ENCODE measurements at regions not wholly inside any gene's neighbourhood (a gene's known extent, or its start where the extent isn't known, plus 50 kb on each side); places are given as distances from the start of the nearest gene placed in this dataset.

GRCh38 chr5:144832416-144832815 lies 661.7 kb downstream of the KCTD16 start:
- ChIA-PET CTCF (no interaction called here), POLR2A (no interaction called here)
- Histone ChIP-seq H3K9me3 (ENCODE audit: control insufficient read depth, insufficient read depth, low read length) (no peaks in the 10 kb centered on the region), H3K27me3 (ENCODE audit: control insufficient read depth, insufficient read depth, low read length) (no peaks in the 10 kb centered on the region), H3K27ac (ENCODE audit: low read depth, low read length) (no peak overlapping the region), H3K4me3 (ENCODE audit: low read depth, low read length) (no peak overlapping the region)
- TF ChIP-seq CTCF (IDR thresholded peaks at IDR 0.05; ENCODE audit: low read depth, low read length): no peak
- no peak for DNase-seq (ENCODE audit: low read depth, low spot score)

GRCh38 chr5:144831650-144832049 lies 661.0 kb downstream of the KCTD16 start:
- no peaks in the 10 kb centered on the region for H3K27me3 ChIP-seq (ENCODE audit: control insufficient read depth, insufficient read depth, low read length)
- H3K27ac ChIP-seq (ENCODE audit: low read depth, low read length): no peak overlapping the region
- POLR2A ChIA-PET: no interaction called here
- no peaks in the 10 kb centered on the region for H3K9me3 ChIP-seq (ENCODE audit: control insufficient read depth, insufficient read depth, low read length)
- CTCF ChIA-PET: no interaction called here
- no peak for TF ChIP-seq CTCF (IDR thresholded peaks at IDR 0.05; ENCODE audit: low read depth, low read length)
- H3K4me3 ChIP-seq (ENCODE audit: low read depth, low read length): no peak overlapping the region
- no peak for DNase-seq (ENCODE audit: low read depth, low spot score)

GRCh38 chr5:144822503-144822902 lies 651.8 kb downstream of the KCTD16 start:
- ChIA-PET CTCF (no interaction called here), POLR2A (no interaction called here)
- DNase-seq (ENCODE audit: low read depth, low spot score): no peak
- Histone ChIP-seq H3K9me3 (ENCODE audit: control insufficient read depth, insufficient read depth, low read length) (no peaks in the 10 kb centered on the region), H3K4me3 (ENCODE audit: low read depth, low read length) (no peak overlapping the region), H3K27me3 (ENCODE audit: control insufficient read depth, insufficient read depth, low read length) (no peaks in the 10 kb centered on the region), H3K27ac (ENCODE audit: low read depth, low read length) (no peak overlapping the region)
- no peak for TF ChIP-seq CTCF (IDR thresholded peaks at IDR 0.05; ENCODE audit: low read depth, low read length)

GRCh38 chr5:144820278-144820677 lies 649.6 kb downstream of the KCTD16 start:
- no peak for DNase-seq (ENCODE audit: low read depth, low spot score)
- ChIA-PET CTCF (no interaction called here), POLR2A (no interaction called here)
- no peak overlapping the region for H3K27ac ChIP-seq (ENCODE audit: low read depth, low read length)
- no peaks in the 10 kb centered on the region for H3K9me3 ChIP-seq (ENCODE audit: control insufficient read depth, insufficient read depth, low read length)
- H3K27me3 ChIP-seq (ENCODE audit: control insufficient read depth, insufficient read depth, low read length): no peaks in the 10 kb centered on the region
- no peak overlapping the region for H3K4me3 ChIP-seq (ENCODE audit: low read depth, low read length)
- TF ChIP-seq CTCF (IDR thresholded peaks at IDR 0.05; ENCODE audit: low read depth, low read length): no peak

- no peak for DNase-seq (ENCODE audit: low read depth, low spot score)
- POLR2A ChIA-PET: no interaction called here
- CTCF ChIA-PET: no interaction called here
- Histone ChIP-seq H3K27ac (ENCODE audit: low read depth, low read length) (no peak overlapping the region), H3K27me3 (ENCODE audit: control insufficient read depth, insufficient read depth, low read length) (no peaks in the 10 kb centered on the region), H3K4me3 (ENCODE audit: low read depth, low read length) (no peak overlapping the region), H3K9me3 (ENCODE audit: control insufficient read depth, insufficient read depth, low read length) (no peaks in the 10 kb centered on the region)
- no peak for TF ChIP-seq CTCF (IDR thresholded peaks at IDR 0.05; ENCODE audit: low read depth, low read length)
These were observed 644.5 kb downstream of the KCTD16 start for GRCh38 chr5:144815131-144815530.

All from AG04450 (cell line).